Esophagus squamous epithelium (tissue), 4 donors: ENCODE measurements at regions not wholly inside any gene's neighbourhood (a gene's known extent, or its start where the extent isn't known, plus 50 kb on each side); places are given as distances from the start of the nearest gene placed in this dataset.

Source experiments
- POLR2A ChIP-seq, 4 donors: fragments of 450-650 bp; IDR thresholded peaks; one replicate each; pipeline ENCODE4 v1.6.1; 2017; ENCODE audit warnings: antibody characterized with exemption in 4 of 4, mild to moderate bottlenecking in 4 of 4, moderate library complexity in 3 of 4
- TF ChIP-seq, protein P1 (sequence below), 6 experiments: fragments of 450-650 bp in 4 of 6; fragments of 200-600 bp in 2 of 6; sonication (generic) in 2 of 6; IDR thresholded peaks; one replicate each; pipeline ENCODE4 v1.5.1; 2016 to 2019; ENCODE audit warnings: antibody characterized with exemption in 6 of 6, mild to moderate bottlenecking in 4 of 6, moderate library complexity in 4 of 6

DNA sequence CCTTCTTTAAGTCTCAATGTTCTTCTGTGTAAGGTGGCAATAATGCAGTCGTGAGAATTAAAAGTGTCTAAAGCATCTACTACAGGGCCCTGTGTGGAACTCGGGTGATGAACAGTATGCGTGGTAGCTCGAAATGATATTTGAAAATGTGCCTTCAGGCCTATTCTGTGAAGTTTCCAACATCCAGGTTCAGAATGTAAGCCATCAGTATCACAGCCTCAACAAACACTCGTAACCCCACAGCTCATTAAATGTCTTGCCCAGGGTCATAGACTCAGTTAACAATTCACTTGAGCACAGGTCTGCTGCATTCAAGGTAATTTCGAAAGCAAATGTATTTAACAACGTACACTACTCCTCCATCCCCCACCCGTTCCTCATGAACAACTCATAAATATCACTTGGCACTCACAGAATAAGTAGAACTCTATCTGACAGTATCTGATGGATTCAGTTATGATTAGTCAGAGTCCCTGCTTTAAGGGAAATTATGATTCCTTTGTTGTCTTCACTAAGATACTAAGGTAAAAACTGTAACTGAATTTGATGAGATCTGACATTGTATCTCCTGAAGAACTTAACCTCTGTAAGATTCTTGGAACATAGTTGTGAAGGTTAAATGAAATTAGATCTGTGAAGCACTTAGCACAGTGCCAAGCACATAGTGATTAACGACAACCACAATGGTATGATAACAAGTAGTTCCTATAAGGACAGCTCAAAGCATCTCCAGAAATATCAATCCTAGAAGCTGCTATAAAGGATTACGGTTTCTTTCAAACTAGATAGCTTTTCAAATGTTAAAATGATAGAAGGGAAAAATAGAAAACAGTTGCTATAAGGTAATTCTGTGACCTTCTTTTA, 642.3 kb downstream of the TBL1XR1 start:
- TF ChIP-seq POLR2A (IDR thresholded peaks at IDR 0.05) = no peak
- TF ChIP-seq, protein P1, sequence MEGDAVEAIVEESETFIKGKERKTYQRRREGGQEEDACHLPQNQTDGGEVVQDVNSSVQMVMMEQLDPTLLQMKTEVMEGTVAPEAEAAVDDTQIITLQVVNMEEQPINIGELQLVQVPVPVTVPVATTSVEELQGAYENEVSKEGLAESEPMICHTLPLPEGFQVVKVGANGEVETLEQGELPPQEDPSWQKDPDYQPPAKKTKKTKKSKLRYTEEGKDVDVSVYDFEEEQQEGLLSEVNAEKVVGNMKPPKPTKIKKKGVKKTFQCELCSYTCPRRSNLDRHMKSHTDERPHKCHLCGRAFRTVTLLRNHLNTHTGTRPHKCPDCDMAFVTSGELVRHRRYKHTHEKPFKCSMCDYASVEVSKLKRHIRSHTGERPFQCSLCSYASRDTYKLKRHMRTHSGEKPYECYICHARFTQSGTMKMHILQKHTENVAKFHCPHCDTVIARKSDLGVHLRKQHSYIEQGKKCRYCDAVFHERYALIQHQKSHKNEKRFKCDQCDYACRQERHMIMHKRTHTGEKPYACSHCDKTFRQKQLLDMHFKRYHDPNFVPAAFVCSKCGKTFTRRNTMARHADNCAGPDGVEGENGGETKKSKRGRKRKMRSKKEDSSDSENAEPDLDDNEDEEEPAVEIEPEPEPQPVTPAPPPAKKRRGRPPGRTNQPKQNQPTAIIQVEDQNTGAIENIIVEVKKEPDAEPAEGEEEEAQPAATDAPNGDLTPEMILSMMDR (IDR thresholded peaks at IDR 0.05) = no peak
